ENCODE measurements at regions not wholly inside any gene's neighbourhood (a gene's known extent, or its start where the extent isn't known, plus 50 kb on each side); places are given as distances from the start of the nearest gene placed in this dataset.

DNA sequence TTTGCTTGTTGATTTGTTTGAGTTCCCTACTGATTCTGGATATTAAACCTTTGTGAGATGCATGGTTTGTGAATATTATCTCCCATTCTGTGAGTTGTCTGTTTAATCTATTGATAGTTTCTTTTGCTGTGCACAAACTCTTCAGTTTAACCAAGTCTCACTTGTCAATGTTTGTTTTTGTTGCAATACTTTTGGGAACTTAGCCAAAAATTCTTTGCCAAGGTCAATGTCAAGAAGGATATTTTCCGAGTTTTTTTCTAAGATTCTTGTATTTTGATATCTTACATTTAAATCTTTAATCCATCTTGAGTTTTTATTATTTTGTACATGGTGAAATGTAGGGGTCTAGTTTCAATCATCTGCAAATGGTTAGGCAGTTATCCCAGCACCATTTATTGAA is 1230.7 kb upstream of the NCAM2 start:
- in situ Hi-C loops (cut with HindIII; ENCODE audit: low pct_unique_long_range_greater_than_20kb, low sequenced_read_pairs), result no loop called here
- TF ChIP-seq REST (IDR thresholded peaks at IDR 0.05; ENCODE audit: insufficient read depth in 1 of 2, low read depth in 2 of 2, low read length in 1 of 2), result no peak
- TF ChIP-seq SIN3A (IDR thresholded peaks at IDR 0.05; ENCODE audit: borderline replicate concordance, insufficient read depth, low read depth, low read length), result no peak
- TF ChIP-seq POLR2AphosphoS5 (IDR thresholded peaks at IDR 0.05; ENCODE audit: low read depth, low read length), result no peak
- TF ChIP-seq TCF7L2 (IDR thresholded peaks at IDR 0.05; ENCODE audit: low read depth, low read length), result no peak
- TF ChIP-seq, protein P1, sequence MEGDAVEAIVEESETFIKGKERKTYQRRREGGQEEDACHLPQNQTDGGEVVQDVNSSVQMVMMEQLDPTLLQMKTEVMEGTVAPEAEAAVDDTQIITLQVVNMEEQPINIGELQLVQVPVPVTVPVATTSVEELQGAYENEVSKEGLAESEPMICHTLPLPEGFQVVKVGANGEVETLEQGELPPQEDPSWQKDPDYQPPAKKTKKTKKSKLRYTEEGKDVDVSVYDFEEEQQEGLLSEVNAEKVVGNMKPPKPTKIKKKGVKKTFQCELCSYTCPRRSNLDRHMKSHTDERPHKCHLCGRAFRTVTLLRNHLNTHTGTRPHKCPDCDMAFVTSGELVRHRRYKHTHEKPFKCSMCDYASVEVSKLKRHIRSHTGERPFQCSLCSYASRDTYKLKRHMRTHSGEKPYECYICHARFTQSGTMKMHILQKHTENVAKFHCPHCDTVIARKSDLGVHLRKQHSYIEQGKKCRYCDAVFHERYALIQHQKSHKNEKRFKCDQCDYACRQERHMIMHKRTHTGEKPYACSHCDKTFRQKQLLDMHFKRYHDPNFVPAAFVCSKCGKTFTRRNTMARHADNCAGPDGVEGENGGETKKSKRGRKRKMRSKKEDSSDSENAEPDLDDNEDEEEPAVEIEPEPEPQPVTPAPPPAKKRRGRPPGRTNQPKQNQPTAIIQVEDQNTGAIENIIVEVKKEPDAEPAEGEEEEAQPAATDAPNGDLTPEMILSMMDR (IDR thresholded peaks at IDR 0.05), result no peak
- Histone ChIP-seq H3K9me3 (ENCODE audit: control insufficient read depth, insufficient read depth, low read depth, low read length) (no peaks in the 10 kb centered on the region), H3K27me3 (ENCODE audit: control insufficient read depth, insufficient read depth, low read length) (no peaks in the 10 kb centered on the region), H3K36me3 (ENCODE audit: control insufficient read depth, insufficient read depth, low read length) (no peaks in the 10 kb centered on the region), H3K4me3 (ENCODE audit: low read depth in 2 of 2, low read length in 2 of 2) (no peak overlapping the region), H3K27ac (ENCODE audit: low read length) (no peak overlapping the region), H3K4me1 (ENCODE audit: control insufficient read depth, insufficient read depth, low read length) (no peaks in the 10 kb centered on the region)
- ATAC-seq, result no peak
- CTCF ChIA-PET, result no interaction called here
- no peak for DNase-seq (ENCODE audit: low read depth, low spot score)
- POLR2A ChIA-PET, result no interaction called here
- no TSS peak for BruUV-seq (replicated peaks)
- intact Hi-C loops (cut with micrococcal nuclease; ENCODE audit: unreplicated experiment), result no loop called here

- DNase-seq (ENCODE audit: low read depth, low spot score) (no peak), ATAC-seq (no peak)
- Histone ChIP-seq H3K36me3 (ENCODE audit: control insufficient read depth, insufficient read depth, low read length) (no peaks in the 10 kb centered on the region), H3K27me3 (ENCODE audit: control insufficient read depth, insufficient read depth, low read length) (no peaks in the 10 kb centered on the region), H3K4me3 (ENCODE audit: low read depth in 2 of 2, low read length in 2 of 2) (no peak overlapping the region), H3K4me1 (ENCODE audit: control insufficient read depth, insufficient read depth, low read length) (no peaks in the 10 kb centered on the region), H3K9me3 (ENCODE audit: control insufficient read depth, insufficient read depth, low read depth, low read length) (no peaks in the 10 kb centered on the region), H3K27ac (ENCODE audit: low read length) (no peak overlapping the region)
- ChIA-PET CTCF (no interaction called here), POLR2A (no interaction called here)
- intact Hi-C loops (cut with micrococcal nuclease; ENCODE audit: unreplicated experiment) (no loop called here), in situ Hi-C loops (cut with HindIII; ENCODE audit: low pct_unique_long_range_greater_than_20kb, low sequenced_read_pairs) (no loop called here)
- BruUV-seq (replicated peaks), result no TSS peak
- TF ChIP-seq REST (IDR thresholded peaks at IDR 0.05; ENCODE audit: insufficient read depth in 1 of 2, low read depth in 2 of 2, low read length in 1 of 2), result no peak
- TF ChIP-seq SIN3A (IDR thresholded peaks at IDR 0.05; ENCODE audit: borderline replicate concordance, insufficient read depth, low read depth, low read length), result no peak
- TF ChIP-seq TCF7L2 (IDR thresholded peaks at IDR 0.05; ENCODE audit: low read depth, low read length), result no peak
- TF ChIP-seq POLR2AphosphoS5 (IDR thresholded peaks at IDR 0.05; ENCODE audit: low read depth, low read length), result no peak
- TF ChIP-seq, protein P1 (IDR thresholded peaks at IDR 0.05), result no peak
These were observed 1226.3 kb upstream of the NCAM2 start for GRCh38 chr21:19771881-19772280.
